ENCODE measurements at regions not wholly inside any gene's neighbourhood (a gene's known extent, or its start where the extent isn't known, plus 50 kb on each side); places are given as distances from the start of the nearest gene placed in this dataset.

DNA sequence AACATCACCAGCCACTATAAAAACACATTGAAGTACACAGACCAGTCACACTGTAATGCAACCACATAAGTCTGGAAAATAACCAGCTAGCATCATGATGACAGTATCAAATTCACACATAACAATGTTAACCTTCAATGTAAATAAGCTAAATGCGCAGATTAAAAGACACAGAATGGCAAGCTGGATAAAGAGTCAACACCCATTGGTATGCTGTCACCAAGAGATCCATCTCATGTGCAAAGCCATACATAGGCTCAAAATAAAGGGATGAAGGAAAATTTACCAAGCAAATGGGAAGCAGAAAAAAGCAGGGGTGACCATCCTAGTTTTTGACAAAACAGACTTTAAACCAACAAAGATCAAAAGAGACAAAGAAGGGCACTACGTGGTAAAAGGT lies 110.8 kb downstream of the NR4A2 start:
- H3K4me1 ChIP-seq (ENCODE audit: insufficient read depth): no peaks in the 10 kb centered on the region
- H3K27me3 ChIP-seq: no peaks in the 10 kb centered on the region
- H3K4me3 ChIP-seq: no peak overlapping the region
- no peak overlapping the region for H3K27ac ChIP-seq
- no peaks in the 10 kb centered on the region for H3K36me3 ChIP-seq
- WGBS, 3 donors: 80 to 86% (median 85%) methylated on average over 2 of the region's 2 CpGs
- TF ChIP-seq POLR2A (IDR thresholded peaks at IDR 0.05): no peak
- no peak for TF ChIP-seq EP300 (IDR thresholded peaks at IDR 0.05)
- TF ChIP-seq, protein P1, sequence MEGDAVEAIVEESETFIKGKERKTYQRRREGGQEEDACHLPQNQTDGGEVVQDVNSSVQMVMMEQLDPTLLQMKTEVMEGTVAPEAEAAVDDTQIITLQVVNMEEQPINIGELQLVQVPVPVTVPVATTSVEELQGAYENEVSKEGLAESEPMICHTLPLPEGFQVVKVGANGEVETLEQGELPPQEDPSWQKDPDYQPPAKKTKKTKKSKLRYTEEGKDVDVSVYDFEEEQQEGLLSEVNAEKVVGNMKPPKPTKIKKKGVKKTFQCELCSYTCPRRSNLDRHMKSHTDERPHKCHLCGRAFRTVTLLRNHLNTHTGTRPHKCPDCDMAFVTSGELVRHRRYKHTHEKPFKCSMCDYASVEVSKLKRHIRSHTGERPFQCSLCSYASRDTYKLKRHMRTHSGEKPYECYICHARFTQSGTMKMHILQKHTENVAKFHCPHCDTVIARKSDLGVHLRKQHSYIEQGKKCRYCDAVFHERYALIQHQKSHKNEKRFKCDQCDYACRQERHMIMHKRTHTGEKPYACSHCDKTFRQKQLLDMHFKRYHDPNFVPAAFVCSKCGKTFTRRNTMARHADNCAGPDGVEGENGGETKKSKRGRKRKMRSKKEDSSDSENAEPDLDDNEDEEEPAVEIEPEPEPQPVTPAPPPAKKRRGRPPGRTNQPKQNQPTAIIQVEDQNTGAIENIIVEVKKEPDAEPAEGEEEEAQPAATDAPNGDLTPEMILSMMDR (IDR thresholded peaks at IDR 0.05): no peak
- DNase-seq: no peak
- intact Hi-C loops (cut with DNase I): no loop called here
- H3K9me3 ChIP-seq: no peaks in the 10 kb centered on the region

DNA sequence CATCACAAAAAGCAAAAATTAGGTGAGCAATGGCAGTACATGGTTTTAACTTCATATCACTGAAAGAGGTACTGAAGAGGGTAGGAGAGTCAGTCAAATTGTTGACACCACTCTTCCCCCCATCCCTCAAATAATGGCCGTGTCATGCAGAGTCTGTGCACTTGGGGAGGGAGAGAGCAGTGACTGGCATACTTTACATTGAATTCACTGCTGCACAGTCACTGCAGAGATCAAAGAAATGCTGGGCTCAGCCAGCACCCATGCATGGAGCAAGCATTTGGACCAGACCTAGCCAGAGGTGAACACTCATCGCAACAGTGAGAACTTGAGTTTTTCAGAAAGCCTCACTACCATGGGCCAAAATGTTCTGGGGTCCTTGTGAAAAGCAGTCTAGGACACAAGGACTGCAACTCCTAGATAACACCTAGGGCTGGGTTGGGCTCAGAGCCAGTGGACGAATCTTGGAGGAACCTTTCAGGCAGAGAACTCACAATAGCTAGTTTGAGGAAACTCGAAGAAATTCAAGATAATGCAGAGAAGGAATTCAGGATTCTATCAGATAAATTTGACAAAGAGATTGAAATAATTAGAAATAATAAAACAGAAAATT lies 112.9 kb downstream of the NR4A2 start:
- Histone ChIP-seq H3K9me3 (no peaks in the 10 kb centered on the region), H3K36me3 (no peaks in the 10 kb centered on the region), H3K4me1 (ENCODE audit: insufficient read depth) (no peaks in the 10 kb centered on the region), H3K27ac (no peak overlapping the region), H3K27me3 (no peaks in the 10 kb centered on the region), H3K4me3 (no peak overlapping the region)
- WGBS, 3 donors: 73 to 77% (median 76%) methylated on average over 4 of the region's 4 CpGs
- no peak for DNase-seq
- TF ChIP-seq, protein P1 (IDR thresholded peaks at IDR 0.05): no peak
- no peak for TF ChIP-seq EP300 (IDR thresholded peaks at IDR 0.05)
- TF ChIP-seq POLR2A (IDR thresholded peaks at IDR 0.05): no peak
- intact Hi-C loops (cut with DNase I): no loop called here

DNA sequence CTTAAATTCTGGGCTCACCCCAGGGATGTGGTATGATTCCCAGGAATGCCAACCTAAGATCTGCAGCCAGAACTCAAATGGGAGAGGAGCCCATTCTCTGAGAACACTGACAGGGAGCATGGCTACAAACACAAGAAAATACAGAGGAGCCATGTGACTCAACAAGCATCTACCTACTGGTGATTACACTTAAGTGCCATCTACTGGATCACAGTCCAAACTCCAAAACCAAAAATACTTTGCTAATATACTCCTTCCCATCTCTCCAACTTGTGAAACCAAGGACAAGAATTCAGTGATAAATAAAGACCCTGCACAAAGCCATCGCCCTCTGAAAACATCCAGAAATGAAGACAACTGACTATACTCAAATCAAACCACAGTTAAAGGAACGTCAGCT lies 116.9 kb downstream of the NR4A2 start:
- intact Hi-C loops (cut with DNase I): no loop called here
- H3K4me3 ChIP-seq: no peak overlapping the region

DNA sequence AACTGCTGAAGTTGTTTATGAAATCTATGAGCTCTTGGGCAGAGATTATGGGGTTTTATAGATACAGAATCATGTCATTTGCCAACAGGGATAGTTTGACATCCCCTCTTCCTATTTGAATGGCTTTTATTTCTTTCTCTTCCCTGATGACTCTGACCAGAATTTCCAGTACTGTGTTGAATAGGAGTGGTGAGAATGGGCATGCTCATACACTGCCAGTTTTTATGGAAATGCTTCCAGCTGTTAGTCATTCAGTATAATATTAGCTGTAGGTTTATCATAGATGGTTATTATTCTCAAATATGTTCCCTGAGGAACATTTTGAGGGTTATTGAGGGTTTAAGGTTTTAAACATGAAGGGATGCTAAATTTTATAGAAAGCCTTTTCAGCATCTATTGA lies 121.2 kb downstream of the NR4A2 start:
- H3K9me3 ChIP-seq: no peaks in the 10 kb centered on the region
- no peak overlapping the region for H3K27ac ChIP-seq
- no peaks in the 10 kb centered on the region for H3K4me1 ChIP-seq (ENCODE audit: insufficient read depth)
- TF ChIP-seq, protein P1 (IDR thresholded peaks at IDR 0.05): no peak
- TF ChIP-seq EP300 (IDR thresholded peaks at IDR 0.05) (no peak), POLR2A (IDR thresholded peaks at IDR 0.05) (no peak)
- H3K27me3 ChIP-seq: no peaks in the 10 kb centered on the region
- no peaks in the 10 kb centered on the region for H3K36me3 ChIP-seq
- intact Hi-C loops (cut with DNase I): no loop called here
- no peak for DNase-seq
- no peak overlapping the region for H3K4me3 ChIP-seq

More for the DNA sequence above, 116.9 kb downstream of the NR4A2 start:
- Histone ChIP-seq H3K4me1 (ENCODE audit: insufficient read depth) (no peaks in the 10 kb centered on the region), H3K36me3 (no peaks in the 10 kb centered on the region), H3K27me3 (no peaks in the 10 kb centered on the region), H3K27ac (no peak overlapping the region), H3K9me3 (no peaks in the 10 kb centered on the region)
- no peak for DNase-seq
- no peak for TF ChIP-seq POLR2A (IDR thresholded peaks at IDR 0.05)
- TF ChIP-seq, protein P1 (IDR thresholded peaks at IDR 0.05): no peak
- WGBS, 3 donors: 47 to 58% (median 50%) methylated on average over 2 of the region's 2 CpGs

Measured in ovary (tissue), 7 donors.